ENCODE measurements at regions not wholly inside any gene's neighbourhood (a gene's known extent, or its start where the extent isn't known, plus 50 kb on each side); places are given as distances from the start of the nearest gene placed in this dataset.

DNA sequence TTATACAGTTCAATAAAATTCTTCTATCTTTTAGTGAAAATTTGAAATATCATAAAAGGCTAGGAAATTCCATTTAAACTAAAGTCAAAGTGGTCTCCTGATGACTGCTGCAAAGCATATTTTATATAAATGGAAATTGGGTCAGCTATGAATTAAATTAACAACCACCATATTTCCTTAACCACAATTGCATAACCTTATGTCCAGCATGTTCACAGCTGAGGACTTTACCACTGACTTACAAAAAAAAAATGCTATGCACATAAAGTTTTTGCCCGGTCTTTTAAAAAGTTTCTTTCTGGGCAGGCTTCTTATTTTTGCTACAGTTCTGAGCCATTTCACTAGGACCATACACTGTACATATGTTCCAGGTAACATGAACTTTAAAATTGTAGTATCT lies 208.6 kb upstream of the RGMB start:
- no peak for TF ChIP-seq POLR2A (IDR thresholded peaks at IDR 0.05; ENCODE audit: low read depth, low read length)
- no peak for TF ChIP-seq POLR2AphosphoS5 (IDR thresholded peaks at IDR 0.05; ENCODE audit: low read depth, low read length)
- no peak for TF ChIP-seq TAF1 (IDR thresholded peaks at IDR 0.05; ENCODE audit: borderline replicate concordance, low read depth, low read length)

Measured in GM12892 (cell line).